HEK293 (cell line): ENCODE measurements at regions not wholly inside any gene's neighbourhood (a gene's known extent, or its start where the extent isn't known, plus 50 kb on each side); places are given as distances from the start of the nearest gene placed in this dataset.

Source experiments
- CTCF ChIA-PET: fragments of 350-600 bp; formaldehyde crosslinking; extraction: SDS; loops from one replicate; lab custom pipeline; 2021; ENCODE audit warnings: antibody characterized with exemption; lab: Yijun Ruan, JAX
- POLR2A ChIA-PET: fragments of 300-600 bp; formaldehyde crosslinking; extraction: SDS; loops from one replicate; lab custom pipeline; 2020; ENCODE audit warnings: antibody characterized with exemption, inconsistent platforms; lab: Yijun Ruan, JAX
- H3K27ac ChIP-seq: fragments of 200-500 bp; sonication (Bioruptor generic); 2 replicates; pipeline ENCODE4 v1.5.1; 2014; ENCODE audit warnings: low read depth, low read length, control low read depth, inconsistent platforms; ENCODE audit errors: extremely low read depth
- H3K36me3 ChIP-seq, 2 experiments: fragments of 200-500 bp in 1 of 2; sonication (Bioruptor generic) in 1 of 2; 1 replicate in 1 of 2; 2 replicates in 1 of 2; pipeline ENCODE4 v1.5.1; 2014 to 2017; ENCODE audit warnings: inconsistent platforms in 2 of 2, low read length in 2 of 2; ENCODE audit not compliant: control insufficient read depth in 2 of 2, insufficient read depth in 1 of 2
- H3K4me1 ChIP-seq: fragments of 200-500 bp; sonication (Bioruptor generic); 2 replicates; pipeline ENCODE4 v1.5.1; 2014; ENCODE audit warnings: mild to moderate bottlenecking, low read length, inconsistent platforms; ENCODE audit not compliant: control insufficient read depth, insufficient read depth
- H3K4me3 ChIP-seq: 2 replicates; pipeline ENCODE4 v1.5.1; 2011; ENCODE audit warnings: low read depth, mild to moderate bottlenecking, control low read depth, low read length, moderate library complexity
- H3K9me3 ChIP-seq: fragments of 200-500 bp; sonication (Bioruptor generic); 2 replicates; pipeline ENCODE4 v1.5.1; 2014; ENCODE audit warnings: low read depth, low read length, inconsistent platforms; ENCODE audit not compliant: control insufficient read depth, insufficient read depth
- AEBP2 ChIP-seq: fragments of 450-650 bp; formaldehyde crosslinking; IDR thresholded peaks from 2 replicates; pipeline ENCODE4 v1.5.1; 2016; ENCODE audit warnings: missing biosample characterization, missing genetic modification characterization, borderline replicate concordance
- BCL11A ChIP-seq: fragments of 450-650 bp; formaldehyde crosslinking; IDR thresholded peaks from 2 replicates; pipeline ENCODE4 v1.5.1; 2016; ENCODE audit warnings: low read depth, missing biosample characterization, missing genetic modification characterization
- BCL6B ChIP-seq: fragments of 450-650 bp; formaldehyde crosslinking; IDR thresholded peaks from 2 replicates; pipeline ENCODE4 v1.5.1; 2017; ENCODE audit warnings: missing biosample characterization, missing genetic modification characterization
- OSR2 ChIP-seq: fragments of 450-650 bp; formaldehyde crosslinking; IDR thresholded peaks from 2 replicates; pipeline ENCODE4 v1.5.1; 2016; ENCODE audit warnings: missing biosample characterization, missing genetic modification characterization
- SALL2 ChIP-seq: fragments of 450-650 bp; formaldehyde crosslinking; IDR thresholded peaks from 2 replicates; pipeline ENCODE4 v1.5.0; 2017; ENCODE audit warnings: missing biosample characterization, mild to moderate bottlenecking, missing genetic modification characterization, borderline replicate concordance
- ZBTB6 ChIP-seq: fragments of 450-650 bp; formaldehyde crosslinking; IDR thresholded peaks from 2 replicates; pipeline ENCODE4 v1.5.1; 2017; ENCODE audit warnings: missing biosample characterization, missing genetic modification characterization
- ZNF10 ChIP-seq: fragments of 450-650 bp; formaldehyde crosslinking; IDR thresholded peaks from 2 replicates; pipeline ENCODE4 v1.5.1; 2017; ENCODE audit warnings: missing biosample characterization, missing genetic modification characterization
- ZNF146 ChIP-seq: fragments of 450-650 bp; formaldehyde crosslinking; IDR thresholded peaks from 2 replicates; pipeline ENCODE4 v1.5.1; 2016; ENCODE audit warnings: missing biosample characterization, missing genetic modification characterization
- ZNF23 ChIP-seq: fragments of 450-650 bp; formaldehyde crosslinking; IDR thresholded peaks from 2 replicates; pipeline ENCODE4 v1.5.1; 2016; ENCODE audit warnings: missing biosample characterization, missing genetic modification characterization, borderline replicate concordance
- ZNF239 ChIP-seq: fragments of 450-650 bp; formaldehyde crosslinking; IDR thresholded peaks from 2 replicates; pipeline ENCODE4 v1.5.1; 2016; ENCODE audit warnings: missing biosample characterization, missing genetic modification characterization
- ZNF350 ChIP-seq: fragments of 450-650 bp; formaldehyde crosslinking; IDR thresholded peaks from 2 replicates; pipeline ENCODE4 v1.5.0; 2017; ENCODE audit warnings: missing biosample characterization, mild to moderate bottlenecking, missing genetic modification characterization
- ZNF48 ChIP-seq: fragments of 450-650 bp; formaldehyde crosslinking; IDR thresholded peaks from 2 replicates; pipeline ENCODE4 v1.5.1; 2016; ENCODE audit warnings: missing biosample characterization, missing genetic modification characterization
- ZNF623 ChIP-seq: fragments of 450-650 bp; formaldehyde crosslinking; IDR thresholded peaks from 2 replicates; pipeline ENCODE4 v1.5.1; 2016; ENCODE audit warnings: missing biosample characterization, missing genetic modification characterization
- ZNF629 ChIP-seq: fragments of 450-650 bp; formaldehyde crosslinking; IDR thresholded peaks from 2 replicates; pipeline ENCODE4 v1.5.1; 2017; ENCODE audit warnings: missing biosample characterization, missing genetic modification characterization
- ZNF660 ChIP-seq: fragments of 450-650 bp; IDR thresholded peaks from 2 replicates; pipeline ENCODE4 v1.5.1; 2018; ENCODE audit warnings: missing biosample characterization, mild to moderate bottlenecking, missing genetic modification characterization
- ZNF768 ChIP-seq: fragments of 450-650 bp; formaldehyde crosslinking; IDR thresholded peaks from 2 replicates; pipeline ENCODE4 v1.5.1; 2018; ENCODE audit warnings: missing biosample characterization, mild to moderate bottlenecking, missing genetic modification characterization
- ZSCAN16 ChIP-seq: fragments of 450-650 bp; formaldehyde crosslinking; IDR thresholded peaks from 2 replicates; pipeline ENCODE4 v1.5.1; 2016; ENCODE audit warnings: missing biosample characterization, missing genetic modification characterization

- no peak for TF ChIP-seq ZBTB6 (tag by site-specific recombination)
- no peak for TF ChIP-seq ZNF660 (tag by site-specific recombination)
- TF ChIP-seq ZNF23 (tag by site-specific recombination), result no peak
- TF ChIP-seq SALL2, result no peak
- TF ChIP-seq OSR2, result no peak
- TF ChIP-seq, all 188 proteins: peak for 0
Observed at GRCh38 chr7:56188376-56188775, 72.2 kb upstream of the NUPR2 start (continued).

GRCh38 chr7:56181010-56181409 is 64.8 kb upstream of the NUPR2 start:
- TF ChIP-seq ZNF239 (tag by site-specific recombination) (no peak), BCL11A (tag by site-specific recombination) (no peak), ZNF146 (tag by site-specific recombination) (no peak), AEBP2 (tag by site-specific recombination) (no peak), ZNF629 (tag by site-specific recombination) (no peak), BCL6B (no peak), ZNF623 (tag by site-specific recombination) (no peak), ZNF10 (tag by site-specific recombination) (no peak)
- Histone ChIP-seq H3K27ac (no peak overlapping the region), H3K9me3 (no peaks in the 10 kb centered on the region), H3K36me3 (no peaks in the 10 kb centered on the region), H3K4me3 (no peak overlapping the region), H3K4me1 (no peaks in the 10 kb centered on the region)
- ChIA-PET CTCF (no interaction called here), POLR2A (no interaction called here)

GRCh38 chr7:56175771-56176170 is 59.6 kb upstream of the NUPR2 start:
- H3K4me1 ChIP-seq, result no peaks in the 10 kb centered on the region
- ChIA-PET POLR2A (no interaction called here), CTCF (no interaction called here)
- H3K36me3 ChIP-seq, result no peaks in the 10 kb centered on the region
- no peak overlapping the region for H3K27ac ChIP-seq
- no peak overlapping the region for H3K4me3 ChIP-seq
- H3K9me3 ChIP-seq, result no peaks in the 10 kb centered on the region
- TF ChIP-seq ZNF350 (tag by site-specific recombination) (no peak), ZNF768 (tag by site-specific recombination) (no peak), ZNF48 (no peak), ZSCAN16 (tag by site-specific recombination) (no peak), SALL2 (no peak)
